ENCODE measurements at regions not wholly inside any gene's neighbourhood (a gene's known extent, or its start where the extent isn't known, plus 50 kb on each side); places are given as distances from the start of the nearest gene placed in this dataset.

DNA sequence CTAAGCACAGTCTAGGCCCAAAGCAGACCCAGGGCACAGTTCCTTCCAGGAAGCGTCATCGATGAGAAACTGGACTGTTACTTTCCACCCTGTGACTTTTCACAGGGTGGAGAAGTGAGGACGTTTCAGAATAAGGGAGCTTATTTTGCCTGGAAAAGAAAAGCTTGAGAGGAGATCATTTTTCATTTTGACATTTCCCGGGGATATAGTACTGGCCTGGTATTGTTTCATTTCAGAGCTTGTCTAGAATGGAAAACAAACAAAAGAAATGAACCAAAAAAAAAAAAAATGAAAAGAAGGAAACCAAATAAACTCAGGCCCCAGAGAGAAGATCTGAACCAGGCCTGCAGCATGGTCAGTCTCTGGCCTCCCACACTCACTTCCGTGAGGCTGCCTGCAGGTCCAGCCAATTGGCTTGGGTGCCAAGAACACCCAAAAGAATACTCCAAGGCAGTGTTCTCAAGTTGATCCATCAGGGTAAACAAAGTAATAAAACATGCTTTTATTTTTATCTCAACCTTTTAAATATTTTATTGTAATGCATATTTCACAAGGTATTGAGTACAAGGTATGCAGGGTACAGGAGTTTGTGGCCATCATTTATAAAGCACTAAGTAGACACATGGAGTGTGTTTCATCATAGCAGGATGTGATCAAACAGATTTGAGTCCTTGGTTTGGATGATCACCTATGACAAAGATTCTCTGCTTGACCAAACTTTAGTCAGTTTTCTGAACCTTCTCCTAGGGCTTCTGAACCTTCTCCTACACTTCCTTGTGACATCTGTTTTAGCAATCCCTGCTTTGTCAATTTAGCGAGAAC is 176.9 kb upstream of the GGTLC1 start:
- TF ChIP-seq, protein P1, sequence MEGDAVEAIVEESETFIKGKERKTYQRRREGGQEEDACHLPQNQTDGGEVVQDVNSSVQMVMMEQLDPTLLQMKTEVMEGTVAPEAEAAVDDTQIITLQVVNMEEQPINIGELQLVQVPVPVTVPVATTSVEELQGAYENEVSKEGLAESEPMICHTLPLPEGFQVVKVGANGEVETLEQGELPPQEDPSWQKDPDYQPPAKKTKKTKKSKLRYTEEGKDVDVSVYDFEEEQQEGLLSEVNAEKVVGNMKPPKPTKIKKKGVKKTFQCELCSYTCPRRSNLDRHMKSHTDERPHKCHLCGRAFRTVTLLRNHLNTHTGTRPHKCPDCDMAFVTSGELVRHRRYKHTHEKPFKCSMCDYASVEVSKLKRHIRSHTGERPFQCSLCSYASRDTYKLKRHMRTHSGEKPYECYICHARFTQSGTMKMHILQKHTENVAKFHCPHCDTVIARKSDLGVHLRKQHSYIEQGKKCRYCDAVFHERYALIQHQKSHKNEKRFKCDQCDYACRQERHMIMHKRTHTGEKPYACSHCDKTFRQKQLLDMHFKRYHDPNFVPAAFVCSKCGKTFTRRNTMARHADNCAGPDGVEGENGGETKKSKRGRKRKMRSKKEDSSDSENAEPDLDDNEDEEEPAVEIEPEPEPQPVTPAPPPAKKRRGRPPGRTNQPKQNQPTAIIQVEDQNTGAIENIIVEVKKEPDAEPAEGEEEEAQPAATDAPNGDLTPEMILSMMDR (conservative IDR thresholded peaks at IDR 0.05; ENCODE audit: low read depth, low read length), result no peak
- TF ChIP-seq EZH2 (IDR thresholded peaks at IDR 0.05; ENCODE audit: borderline replicate concordance, low read depth, low read length, poor library complexity, severe bottlenecking), result no peak

All from A673 (cell line).